GM18517 (cell line): ENCODE measurements at regions not wholly inside any gene's neighbourhood (a gene's known extent, or its start where the extent isn't known, plus 50 kb on each side); places are given as distances from the start of the nearest gene placed in this dataset.

ENCODE experiments used
- ATAC-seq: cut with Tn5 transposase; IDR thresholded peaks from one replicate; pipeline ENCODE4 v1.9.1; 2021; ENCODE audit warnings: mild to moderate bottlenecking, moderate library complexity; ENCODE audit not compliant: unreplicated experiment

DNA sequence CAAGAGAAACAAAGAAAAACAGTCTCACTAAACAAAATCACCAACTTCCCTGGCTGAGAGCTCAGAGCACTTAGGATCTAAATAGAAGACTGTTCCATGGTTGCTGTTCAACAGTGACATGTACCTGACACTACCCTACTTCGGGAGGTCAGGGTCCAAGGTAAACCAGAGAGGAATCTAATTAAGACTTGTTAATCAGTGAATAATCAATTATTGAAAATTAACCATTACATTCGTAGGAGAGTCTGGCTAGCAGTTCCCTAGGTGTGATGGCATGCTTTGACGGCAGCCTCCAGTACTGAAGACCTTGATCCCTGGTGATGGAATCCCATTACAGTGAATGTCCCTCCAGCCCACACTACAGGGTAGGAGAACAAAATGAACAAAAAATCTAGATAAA, 154.0 kb upstream of the AFDN start:
- ATAC-seq = no peak

DNA sequence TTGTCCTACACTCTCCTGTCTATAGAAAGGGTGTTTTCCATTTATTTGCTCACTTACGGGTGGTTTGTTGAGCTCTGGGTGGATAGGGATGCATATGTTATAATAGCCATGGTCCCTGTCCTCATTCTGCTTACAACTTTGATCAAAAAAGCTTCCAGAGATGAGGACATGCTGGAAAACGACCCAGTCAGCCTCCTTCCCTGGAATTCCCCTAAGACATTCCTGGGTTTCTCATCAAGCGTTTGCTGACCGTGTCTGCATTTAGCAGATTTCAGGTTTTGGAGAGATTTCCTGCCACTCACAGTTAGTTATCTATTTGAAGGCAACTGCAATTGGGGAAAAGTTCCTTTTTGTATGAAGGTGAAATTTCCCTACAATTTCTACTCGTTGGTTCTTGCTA, 152.8 kb upstream of the AFDN start:
- no peak for ATAC-seq

DNA sequence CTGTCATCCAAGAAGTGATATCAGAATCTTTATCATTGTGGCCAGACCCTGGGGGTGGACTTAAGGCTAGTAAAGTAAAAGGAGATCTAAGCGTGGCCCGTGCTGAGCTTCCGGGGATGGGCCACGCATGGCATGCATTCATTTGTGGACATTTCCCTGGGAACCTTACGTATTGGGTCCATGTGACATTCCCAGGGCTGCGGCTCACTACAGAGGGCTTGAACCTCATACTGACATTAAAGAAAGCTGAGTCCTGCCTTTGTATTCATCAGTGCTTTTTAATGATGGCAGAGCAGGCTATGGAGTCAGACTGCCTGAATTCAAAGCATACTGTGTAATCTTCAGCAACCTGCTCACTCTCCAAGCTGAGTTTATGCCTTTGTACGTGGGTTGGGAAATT, 152.2 kb upstream of the AFDN start:
- no peak for ATAC-seq

DNA sequence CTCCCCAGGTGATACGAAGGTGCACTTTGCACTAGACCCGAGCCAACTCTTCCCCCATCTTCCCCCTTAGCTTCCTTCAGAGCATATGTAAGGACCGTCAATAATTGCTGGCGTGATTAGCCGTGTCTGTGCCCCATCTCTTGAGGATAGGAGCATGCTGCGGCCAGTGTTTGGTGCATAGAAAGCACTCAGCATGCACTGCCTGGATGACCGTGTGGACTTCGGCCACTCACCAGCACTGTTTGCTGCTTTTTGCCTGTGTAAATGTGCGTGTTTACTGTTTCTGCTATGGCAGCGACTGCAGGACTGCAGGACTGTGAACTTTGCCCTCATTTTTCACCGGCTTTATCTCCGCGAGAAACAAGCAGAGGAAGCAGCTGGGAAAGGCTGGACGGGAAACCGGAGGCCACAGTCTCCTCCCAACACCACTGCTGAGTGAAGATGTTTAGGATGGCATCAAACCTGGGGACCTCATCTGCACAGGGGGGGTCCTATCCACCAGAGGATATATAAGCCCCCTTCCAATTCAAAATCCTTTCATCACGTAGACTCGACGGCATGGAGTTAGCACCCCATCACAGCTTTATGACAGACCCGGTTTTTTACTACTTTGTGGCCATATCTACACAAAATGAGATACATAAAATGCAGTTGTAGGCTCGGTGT, 150.6 kb upstream of the AFDN start:
- no peak for ATAC-seq

DNA sequence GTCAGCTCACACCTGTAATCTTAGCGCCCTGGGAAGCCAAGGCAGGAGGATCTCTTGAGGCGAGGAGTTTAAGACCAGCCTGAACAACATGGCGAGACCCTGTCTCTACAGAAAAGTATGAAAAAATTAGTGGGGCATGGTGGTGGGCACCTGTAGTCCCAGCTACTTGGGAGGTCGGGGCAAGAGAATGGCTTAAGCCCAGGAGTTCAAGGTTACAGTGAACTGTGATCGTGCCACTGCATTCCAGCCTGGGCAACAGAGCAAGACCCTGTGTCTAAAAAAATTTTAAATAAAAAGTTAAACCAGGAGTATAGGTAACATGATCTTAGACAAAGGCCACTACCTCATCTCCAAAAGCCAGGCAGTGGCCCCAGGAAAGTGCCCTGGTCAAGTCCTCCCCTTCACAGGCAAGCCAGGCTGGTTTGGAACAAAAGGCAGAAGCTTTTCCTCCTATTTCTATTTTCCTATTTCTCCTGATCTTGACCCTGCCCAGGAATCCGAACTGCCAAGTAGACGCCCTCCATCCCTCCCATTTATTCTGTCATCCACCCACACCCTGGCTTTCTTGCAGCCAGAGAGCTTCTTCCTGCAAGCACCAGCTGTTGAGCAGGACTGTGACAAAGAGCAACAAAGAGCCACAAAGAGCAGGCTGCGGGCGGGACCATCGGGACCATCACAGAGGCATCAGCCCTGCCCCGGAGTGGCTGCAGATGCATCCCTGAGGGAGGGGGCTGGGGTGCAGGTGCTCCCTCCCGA, 149.9 kb upstream of the AFDN start:
- no peak for ATAC-seq

DNA sequence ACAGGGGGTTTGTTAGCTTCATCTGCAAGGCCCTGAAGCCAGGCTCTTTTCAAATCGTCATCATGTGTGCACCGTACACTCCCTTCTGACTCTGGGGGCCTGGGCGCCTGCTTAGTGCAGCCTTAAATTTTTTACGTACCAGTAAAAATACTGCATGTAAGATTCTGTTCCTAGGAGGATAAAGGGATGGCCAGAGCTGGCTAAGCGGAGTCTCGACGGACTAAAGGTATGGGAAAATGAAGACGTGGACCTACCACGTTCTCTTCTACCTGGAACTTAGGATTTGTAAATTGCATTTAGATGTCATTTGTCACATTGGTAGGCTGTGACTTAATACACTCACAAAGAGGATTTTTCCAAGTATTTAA, 149.3 kb upstream of the AFDN start:
- ATAC-seq = no peak

DNA sequence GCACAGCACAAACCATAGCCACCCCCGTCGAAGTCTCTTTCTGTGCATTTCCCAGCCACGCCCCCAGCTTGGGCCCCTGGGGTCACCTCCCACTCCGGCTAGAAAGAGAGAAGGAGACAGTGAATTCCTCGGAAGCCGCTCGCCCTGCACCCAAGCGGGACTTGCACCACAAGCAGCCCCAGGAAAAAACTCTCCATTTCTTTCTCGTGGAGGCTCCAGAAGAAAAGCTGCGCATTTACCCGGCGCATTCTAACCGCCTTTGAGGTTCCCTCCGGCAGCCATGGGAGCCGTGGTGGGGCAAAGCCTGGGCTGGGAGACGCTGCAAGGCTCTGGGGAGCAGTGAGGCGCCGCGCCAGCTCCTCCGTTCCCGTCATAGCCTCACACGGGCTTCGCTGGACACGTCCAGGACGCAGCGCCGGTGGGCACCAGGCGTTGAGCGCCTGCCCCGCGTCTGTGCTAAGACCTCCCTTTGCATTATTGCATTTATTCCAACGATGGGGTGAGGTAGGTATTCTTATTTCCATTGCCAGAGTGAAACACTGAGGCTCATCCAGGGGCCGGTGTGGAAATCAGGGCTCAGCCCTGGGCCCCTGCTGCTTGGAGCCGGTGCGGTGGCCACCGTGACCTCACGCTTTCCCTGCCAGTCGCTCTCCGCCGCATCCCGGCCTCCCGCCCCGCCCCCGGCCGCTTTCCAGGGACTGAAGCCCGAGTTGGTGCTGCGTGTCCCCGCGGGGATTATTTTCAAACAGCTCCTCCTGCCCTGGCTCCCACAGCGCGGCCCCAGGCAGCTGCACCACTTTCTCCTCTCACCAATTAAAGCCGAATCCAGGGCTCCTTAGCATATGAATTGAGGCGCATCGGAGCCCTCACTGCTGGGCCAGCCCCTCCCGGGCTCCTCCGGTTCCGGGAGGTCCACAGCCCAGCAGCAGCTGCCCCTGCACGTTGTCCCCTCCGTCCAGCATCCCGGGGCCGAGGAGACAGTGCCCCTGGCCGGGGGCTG, 148.3 kb upstream of the AFDN start:
- no peak for ATAC-seq

DNA sequence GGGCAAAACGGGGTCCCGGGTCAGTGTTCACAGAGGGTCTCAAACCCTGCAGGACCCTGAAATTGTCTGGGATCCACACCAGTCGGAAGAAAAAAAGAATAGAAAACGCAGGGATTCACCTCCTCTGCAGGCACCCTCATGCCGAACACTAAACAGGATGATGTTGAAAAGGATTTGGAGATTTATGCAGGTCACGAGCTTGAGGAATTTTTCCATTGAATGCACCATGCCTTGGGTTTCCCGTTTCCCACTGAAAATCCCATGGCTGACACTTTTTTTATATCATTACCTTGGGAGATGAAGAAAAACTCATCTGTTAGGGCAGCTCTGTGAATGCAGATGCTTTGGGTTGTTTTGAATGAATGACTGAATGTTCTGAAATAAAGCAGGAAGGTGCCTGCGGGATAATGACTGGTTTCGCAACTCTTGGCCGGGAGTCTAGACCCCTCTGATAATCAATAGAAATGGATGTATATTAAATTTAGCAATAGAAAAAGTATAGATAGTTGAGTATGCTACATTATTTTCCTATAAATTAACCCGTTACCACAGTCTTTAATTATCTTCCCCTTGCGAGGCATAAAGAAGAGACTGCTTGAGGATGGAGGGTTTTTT, 147.5 kb upstream of the AFDN start:
- ATAC-seq = no peak

DNA sequence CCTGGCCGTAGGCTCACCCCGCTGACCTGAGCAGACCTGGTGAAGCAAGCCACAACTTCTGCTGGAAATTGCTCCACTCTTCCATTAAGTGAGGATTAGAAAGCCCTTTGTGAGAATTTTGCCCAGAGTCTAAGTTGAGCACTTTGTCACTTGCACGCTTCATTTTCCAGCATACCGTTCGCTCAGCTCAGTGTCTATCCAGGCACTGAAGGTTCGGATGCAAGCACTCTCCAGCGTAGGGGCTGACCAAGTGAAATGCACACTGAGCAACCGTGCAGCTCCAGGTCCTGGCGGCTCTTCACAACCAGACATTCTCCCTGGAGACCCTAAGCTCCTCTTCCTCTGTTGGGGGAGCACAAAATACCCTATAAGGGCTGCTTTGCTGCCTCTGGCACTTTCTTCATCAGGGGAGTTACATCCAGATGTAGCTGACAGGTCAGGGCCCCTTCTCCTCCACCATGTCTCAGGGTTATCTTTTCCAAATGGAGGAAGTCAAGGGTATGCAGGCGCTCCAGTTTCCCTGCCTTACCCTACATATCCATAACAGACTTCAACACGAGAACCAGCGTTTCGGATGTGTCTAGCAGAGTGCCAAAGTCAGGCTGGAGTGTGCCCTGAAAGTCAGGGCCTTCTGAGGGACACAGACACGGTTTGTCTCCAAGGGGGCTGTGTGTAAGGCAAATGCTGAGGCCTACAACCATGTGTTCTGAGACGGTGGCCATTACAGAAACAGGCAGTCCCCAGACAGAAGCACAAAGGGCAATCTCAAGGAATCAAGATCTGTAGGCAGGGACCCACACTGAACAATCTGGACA, 146.7 kb upstream of the AFDN start:
- no peak for ATAC-seq

DNA sequence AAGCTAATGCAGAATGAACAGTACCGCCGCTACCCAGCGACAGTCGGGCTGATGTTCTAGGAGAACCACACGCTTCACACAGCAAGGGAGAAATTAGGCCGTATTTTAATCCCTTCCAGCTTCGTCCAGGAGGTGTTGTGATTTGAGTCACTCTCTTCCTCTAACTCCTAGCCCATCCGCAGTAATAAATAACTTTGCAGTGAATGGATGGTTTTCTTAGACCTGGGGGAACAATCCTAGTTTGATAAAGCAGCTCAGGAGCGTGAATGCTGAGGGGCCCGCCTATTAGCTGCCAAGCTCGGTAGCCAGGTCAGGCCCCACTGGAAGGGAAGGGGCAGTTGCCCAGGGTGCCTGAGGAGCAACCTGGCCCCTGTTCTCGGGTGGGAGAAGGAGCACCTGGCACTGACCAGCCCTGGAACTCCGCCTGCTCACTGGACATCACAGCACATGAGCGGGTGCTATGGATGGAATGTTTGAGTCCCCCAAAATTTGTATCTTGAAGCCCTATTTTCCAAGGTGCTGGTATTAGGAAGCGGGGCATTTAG, 146.0 kb upstream of the AFDN start:
- no peak for ATAC-seq

DNA sequence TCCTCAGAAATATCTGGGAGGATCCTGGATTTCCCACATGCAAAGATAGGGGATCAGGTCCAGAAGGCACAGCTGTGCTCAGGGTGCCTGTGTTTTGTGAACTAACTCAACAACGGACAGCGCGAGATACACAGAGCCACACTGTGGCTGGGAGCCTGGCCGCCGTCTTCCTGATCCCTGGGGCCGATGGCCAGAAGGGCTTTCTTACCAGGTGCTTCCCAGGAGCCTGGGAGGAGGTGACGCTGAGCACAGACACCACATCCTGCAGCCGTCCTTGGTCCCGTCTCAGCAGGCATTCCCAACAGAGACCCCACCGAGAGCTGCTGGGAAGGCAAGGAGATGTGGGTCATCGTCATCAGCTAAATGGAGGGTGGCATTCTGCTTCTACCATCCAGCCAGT, 144.6 kb upstream of the AFDN start:
- ATAC-seq = no peak

DNA sequence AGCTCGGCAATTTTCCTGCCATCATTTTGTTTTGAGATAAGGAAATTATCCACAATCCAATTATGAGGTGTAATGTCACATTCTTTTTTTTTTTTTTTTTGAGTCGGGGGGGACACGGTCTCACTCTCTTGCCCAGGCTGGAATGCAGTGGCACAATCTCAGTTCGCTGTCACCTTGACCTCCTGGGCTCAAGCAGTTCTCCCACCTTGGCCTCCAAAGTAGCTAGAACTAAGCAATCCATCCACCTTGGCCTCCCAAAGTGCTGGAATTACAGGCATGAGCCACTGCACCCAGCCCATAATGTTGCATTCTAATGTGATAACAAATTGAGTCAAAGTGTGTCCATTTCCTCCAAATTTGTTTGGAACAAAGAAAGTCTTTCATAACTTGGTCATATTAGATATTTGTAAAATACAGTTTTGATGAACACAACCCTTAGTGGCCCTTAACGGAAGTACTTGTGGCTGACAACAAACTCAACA, 144.1 kb upstream of the AFDN start:
- no peak for ATAC-seq

DNA sequence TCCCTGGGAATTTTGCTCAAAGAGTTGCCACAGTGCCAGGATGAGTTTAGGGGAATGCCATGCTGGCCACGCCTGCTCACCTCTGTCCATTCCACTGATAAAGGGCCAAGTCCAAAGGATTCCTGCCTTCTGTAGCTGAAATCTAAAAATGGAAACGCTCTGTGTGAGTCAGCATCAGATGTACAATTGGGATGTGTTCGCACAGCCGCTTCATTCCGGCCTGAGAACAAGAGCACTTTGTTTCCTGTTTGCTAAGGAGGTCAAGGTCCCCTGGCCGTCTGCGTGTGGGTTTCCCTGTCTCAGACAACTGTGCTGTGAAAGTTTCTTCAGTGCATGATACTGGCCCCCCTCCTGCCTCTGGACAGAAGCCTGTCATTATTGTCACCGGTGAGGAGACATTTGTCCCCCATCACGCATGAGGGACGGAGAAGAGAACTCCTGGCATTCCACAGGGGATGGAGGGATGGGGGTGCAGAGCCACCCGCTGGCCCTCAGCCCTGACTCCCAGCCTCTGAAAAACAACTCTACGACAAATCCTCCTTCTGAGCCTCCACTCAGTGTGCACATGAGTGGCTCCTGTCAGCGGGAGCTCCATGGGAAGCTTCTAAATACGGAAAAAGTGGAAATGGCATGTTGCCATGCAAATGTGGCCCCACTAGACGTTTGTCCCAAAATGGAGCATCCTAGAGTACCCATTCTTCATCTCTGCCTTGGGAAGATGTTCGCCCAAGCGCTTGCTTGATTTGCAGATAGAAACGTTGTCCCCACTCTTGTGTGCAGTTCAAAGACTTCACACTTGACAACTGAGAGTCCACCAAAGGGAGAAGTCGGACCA, 143.5 kb upstream of the AFDN start:
- no peak for ATAC-seq

DNA sequence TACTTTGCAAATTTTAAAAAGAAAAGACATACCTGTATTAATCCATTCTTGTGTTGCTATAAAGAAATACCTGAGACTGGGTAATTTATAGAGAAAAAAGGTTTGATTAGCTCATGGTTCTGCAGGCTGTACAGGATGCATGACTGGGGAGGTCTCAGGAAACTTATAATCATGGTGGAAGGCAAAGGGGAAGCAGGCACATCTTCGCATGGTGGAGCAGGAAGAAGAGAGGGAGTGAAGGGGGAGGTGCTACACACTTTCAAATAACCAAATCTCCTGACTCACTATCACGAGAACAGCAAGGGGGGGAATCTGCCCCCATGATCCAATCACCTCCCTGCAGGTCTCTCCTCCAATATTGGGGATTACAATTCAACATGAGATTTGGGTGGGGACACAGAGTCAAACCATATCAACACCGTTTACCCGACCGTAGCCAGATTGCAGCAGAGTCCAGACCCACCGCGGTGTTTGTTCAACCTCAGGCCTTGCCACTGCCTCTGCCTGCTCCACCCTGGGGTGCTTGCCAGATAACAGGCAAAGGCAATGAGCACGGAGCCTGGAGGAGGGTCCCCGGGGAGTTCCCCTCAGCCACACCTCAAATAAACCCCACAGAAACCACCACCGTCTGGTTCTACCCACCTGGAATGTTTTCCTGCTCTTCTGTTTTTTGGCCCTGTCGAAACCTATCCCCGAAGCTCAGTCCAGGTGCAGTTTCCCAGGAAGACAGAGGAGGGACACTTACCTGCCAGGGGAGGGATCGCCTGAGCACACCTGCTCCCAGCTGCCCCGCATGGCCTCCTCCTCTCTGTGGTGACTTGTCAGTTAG, 142.2 kb upstream of the AFDN start:
- no peak for ATAC-seq

DNA sequence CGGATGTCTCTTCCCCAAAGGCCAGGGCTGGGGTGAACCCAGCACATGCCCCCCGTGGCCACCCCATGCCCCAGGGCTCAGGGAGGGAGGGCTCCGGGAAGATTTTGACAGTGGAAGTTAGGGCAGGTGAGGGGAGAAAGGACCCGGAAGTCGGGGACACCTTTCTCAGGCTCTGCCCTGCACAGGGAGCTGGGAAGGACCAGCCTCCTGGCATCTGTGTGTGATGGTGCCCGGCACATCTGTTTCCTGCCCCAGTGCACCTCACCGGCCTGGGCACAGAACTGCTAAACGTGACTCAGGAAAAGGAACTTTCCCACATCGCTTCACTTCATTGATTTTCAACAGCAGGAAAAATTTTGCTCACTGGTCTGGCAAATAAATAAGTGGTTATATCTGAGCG, 141.1 kb upstream of the AFDN start:
- ATAC-seq = no peak

DNA sequence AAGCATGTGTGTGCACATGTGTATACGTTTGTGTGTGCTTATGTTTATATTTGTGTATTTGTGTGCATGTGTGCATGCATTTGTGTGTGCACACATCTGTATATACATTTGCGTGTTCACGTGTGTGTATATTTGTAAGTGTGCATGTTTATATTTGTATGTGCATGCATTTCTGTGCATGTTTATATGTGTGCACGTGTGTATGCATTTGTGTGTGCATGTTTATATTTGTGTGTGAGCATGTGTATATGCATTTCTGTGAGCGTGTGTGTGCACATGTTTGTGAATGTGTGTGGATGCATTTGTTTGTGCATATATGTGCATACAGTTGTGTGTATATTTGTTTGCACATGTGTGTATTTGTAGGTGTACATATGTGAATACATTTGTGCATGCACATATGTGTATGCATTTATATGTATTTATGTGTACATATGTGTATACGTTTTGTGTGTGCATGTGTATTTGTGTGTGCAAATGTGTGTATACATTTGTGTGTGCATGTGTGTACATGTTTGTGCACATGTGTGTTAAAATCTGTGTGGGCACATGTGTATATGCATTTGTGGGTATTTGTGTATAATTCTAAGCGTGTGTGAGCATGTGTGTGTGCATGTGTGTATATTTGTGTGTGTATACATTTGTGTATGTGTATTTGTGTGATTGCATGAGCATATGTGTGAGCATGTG, 140.4 kb upstream of the AFDN start:
- no peak for ATAC-seq

DNA sequence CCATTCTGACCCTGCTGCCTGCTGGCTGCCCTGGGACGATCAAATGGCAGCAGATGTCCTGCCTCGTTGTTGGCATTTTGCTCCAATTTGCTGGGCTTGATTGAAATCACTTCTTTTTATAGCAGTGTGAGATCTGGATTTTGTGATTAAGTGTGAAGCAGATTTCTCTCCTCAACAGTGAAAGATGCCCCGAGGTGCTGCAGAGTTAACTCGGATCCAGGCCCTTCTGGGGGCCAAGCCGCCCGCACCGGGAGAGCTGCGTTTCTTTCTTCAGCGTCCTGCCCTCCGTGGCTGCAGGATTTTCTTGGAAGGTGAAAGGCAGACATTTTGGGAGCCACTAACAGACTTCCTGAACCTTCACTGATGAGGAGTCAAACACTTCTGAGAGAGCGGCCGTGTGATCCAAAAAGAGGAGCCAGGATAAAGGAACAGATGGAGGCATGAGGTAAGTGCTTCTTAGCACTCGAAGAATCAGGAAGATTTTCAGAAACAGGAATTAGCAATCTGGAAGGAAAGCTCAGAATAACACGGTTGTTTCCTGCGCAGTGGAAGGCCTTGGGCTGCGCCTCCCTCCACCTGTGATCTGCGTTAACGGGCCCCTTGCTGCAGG, 139.5 kb upstream of the AFDN start:
- ATAC-seq = no peak
